Uterus (tissue), 3 donors: ENCODE measurements at regions not wholly inside any gene's neighbourhood (a gene's known extent, or its start where the extent isn't known, plus 50 kb on each side); places are given as distances from the start of the nearest gene placed in this dataset.

Experiments used
- DNase-seq, 2 donors: peaks; one replicate each; pipeline ENCODE4 v3.0.0-alpha.2; 2019 to 2020
- H3K27ac ChIP-seq, 2 donors: fragments of 200-600 bp; sonication (generic); 1 replicate in 1 of 2; 2 replicates in 1 of 2; pipeline ENCODE4 v1.5.1; 2016 to 2018
- H3K27me3 ChIP-seq, 2 donors: fragments of 200-600 bp; sonication (generic); one replicate each; pipeline ENCODE4 v1.5.1; 2018 to 2019; ENCODE audit warnings: control low read depth in 1 of 2
- H3K36me3 ChIP-seq, 2 donors: fragments of 200-600 bp; sonication (generic); one replicate each; pipeline ENCODE4 v1.5.1; 2019; ENCODE audit warnings: control low read depth in 1 of 2
- H3K4me1 ChIP-seq, 2 donors: fragments of 200-600 bp; sonication (generic); one replicate each; pipeline ENCODE4 v1.5.1; 2018 to 2019; ENCODE audit warnings: control low read depth in 1 of 2
- H3K4me3 ChIP-seq, 2 donors: fragments of 200-600 bp; sonication (generic); 1 replicate in 1 of 2; 2 replicates in 1 of 2; pipeline ENCODE4 v1.5.1; 2018 to 2019; ENCODE audit warnings: mild to moderate bottlenecking in 1 of 2
- H3K9me3 ChIP-seq, 2 donors: fragments of 200-600 bp; sonication (generic); one replicate each; pipeline ENCODE4 v1.5.1; 2019; ENCODE audit warnings: control low read depth in 1 of 2
- POLR2A ChIP-seq, 2 donors: fragments of 450-650 bp; IDR thresholded peaks; one replicate each; pipeline ENCODE4 v1.6.1; 2016; ENCODE audit warnings: antibody characterized with exemption in 2 of 2, mild to moderate bottlenecking in 1 of 2, moderate library complexity in 1 of 2
- intact Hi-C: fragments of 100-400 bp; cut with DNase I; formaldehyde crosslinking; loops from one replicate; pipeline ENCODE4 v1.15.1; 2023; ENCODE audit warnings: low total_unique reads
- TF ChIP-seq, protein P1 (sequence below), 4 experiments: fragments of 200-600 bp in 2 of 4; fragments of 450-650 bp in 2 of 4; sonication (generic) in 2 of 4; IDR thresholded peaks; one replicate each; pipeline ENCODE4 v1.5.1; 2016 to 2019; ENCODE audit warnings: antibody characterized with exemption in 4 of 4, mild to moderate bottlenecking in 2 of 4, moderate library complexity in 1 of 4
- donor health status: DM: yes; HTN: yes; CAD: no.

DNA sequence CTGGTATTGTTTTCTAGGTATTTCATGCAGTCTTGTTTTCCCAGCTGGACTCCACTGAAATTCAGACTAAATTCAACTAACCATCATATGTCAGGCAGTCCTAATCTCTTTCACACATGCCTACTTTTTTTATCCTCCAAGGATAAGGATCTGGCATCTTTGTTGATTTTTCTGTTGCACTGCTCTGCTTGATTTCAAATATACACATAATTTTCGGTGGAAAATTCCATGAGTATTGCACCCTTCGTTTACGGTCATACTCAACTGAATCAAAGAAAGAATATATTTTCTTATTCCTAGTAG, 64.8 kb upstream of the UNC93A start:
- H3K36me3 ChIP-seq = no peaks in the 10 kb centered on the region
- intact Hi-C loops = no loop called here

DNA sequence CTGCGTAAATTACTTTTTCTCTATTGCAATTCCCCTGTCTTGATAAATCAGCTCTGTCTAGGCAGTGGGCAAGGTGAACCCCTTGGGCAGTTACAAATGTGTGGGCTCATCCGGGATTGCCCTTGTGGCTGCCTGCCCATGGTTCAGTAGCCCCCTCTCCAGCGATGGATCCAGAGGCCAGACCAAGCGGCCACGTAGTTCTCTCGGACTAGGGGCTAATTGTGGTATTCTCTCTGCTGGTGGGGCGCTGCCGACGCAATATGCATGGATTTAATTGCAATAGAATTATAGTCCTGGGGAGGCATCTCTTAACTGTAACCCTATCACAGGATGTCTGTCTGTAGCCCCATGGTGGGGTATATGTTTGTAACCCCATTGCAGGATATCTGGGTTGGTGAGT, 64.3 kb upstream of the UNC93A start:
- TF ChIP-seq POLR2A (IDR thresholded peaks at IDR 0.05) = no peak
- TF ChIP-seq, protein P1, sequence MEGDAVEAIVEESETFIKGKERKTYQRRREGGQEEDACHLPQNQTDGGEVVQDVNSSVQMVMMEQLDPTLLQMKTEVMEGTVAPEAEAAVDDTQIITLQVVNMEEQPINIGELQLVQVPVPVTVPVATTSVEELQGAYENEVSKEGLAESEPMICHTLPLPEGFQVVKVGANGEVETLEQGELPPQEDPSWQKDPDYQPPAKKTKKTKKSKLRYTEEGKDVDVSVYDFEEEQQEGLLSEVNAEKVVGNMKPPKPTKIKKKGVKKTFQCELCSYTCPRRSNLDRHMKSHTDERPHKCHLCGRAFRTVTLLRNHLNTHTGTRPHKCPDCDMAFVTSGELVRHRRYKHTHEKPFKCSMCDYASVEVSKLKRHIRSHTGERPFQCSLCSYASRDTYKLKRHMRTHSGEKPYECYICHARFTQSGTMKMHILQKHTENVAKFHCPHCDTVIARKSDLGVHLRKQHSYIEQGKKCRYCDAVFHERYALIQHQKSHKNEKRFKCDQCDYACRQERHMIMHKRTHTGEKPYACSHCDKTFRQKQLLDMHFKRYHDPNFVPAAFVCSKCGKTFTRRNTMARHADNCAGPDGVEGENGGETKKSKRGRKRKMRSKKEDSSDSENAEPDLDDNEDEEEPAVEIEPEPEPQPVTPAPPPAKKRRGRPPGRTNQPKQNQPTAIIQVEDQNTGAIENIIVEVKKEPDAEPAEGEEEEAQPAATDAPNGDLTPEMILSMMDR (IDR thresholded peaks at IDR 0.05) = no peak
- H3K9me3 ChIP-seq = no peaks in the 10 kb centered on the region
- no peak for DNase-seq
- H3K4me1 ChIP-seq = no peaks in the 10 kb centered on the region
- intact Hi-C loops = no loop called here
- H3K36me3 ChIP-seq = no peaks in the 10 kb centered on the region
- H3K27ac ChIP-seq = no peak overlapping the region
- no peaks in the 10 kb centered on the region for H3K27me3 ChIP-seq
- H3K4me3 ChIP-seq = no peak overlapping the region

More for the DNA sequence above, 64.8 kb upstream of the UNC93A start:
- Histone ChIP-seq H3K4me3 (no peak overlapping the region), H3K27ac (no peak overlapping the region), H3K9me3 (no peaks in the 10 kb centered on the region), H3K4me1 (no peaks in the 10 kb centered on the region), H3K27me3 (no peaks in the 10 kb centered on the region)
- TF ChIP-seq POLR2A (IDR thresholded peaks at IDR 0.05) = no peak
- TF ChIP-seq, protein P1 (IDR thresholded peaks at IDR 0.05) = no peak
- DNase-seq = no peak

DNA sequence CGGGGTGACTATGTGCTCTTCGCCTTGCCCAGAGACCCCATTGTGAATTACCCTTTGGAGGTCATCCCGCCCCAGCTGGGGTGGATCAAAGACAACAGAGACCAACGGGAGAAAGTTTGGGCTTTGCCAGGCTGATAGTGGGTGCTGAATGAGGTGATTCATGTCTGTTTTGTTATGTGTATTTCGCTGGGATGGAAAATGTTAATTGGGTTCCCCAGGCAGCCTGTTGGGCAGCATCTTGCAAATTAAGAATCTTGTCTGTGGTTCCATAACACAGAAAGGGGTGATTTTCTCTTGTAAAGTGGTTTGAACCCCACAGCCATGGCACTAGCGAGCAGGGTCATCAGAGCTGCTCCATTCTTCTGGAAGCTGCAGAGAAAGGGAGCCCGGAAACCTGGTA, 63.1 kb upstream of the UNC93A start:
- H3K27ac ChIP-seq = no peak overlapping the region
- DNase-seq = no peak
- TF ChIP-seq, protein P1 (IDR thresholded peaks at IDR 0.05) = no peak
- no peak for TF ChIP-seq POLR2A (IDR thresholded peaks at IDR 0.05)
- H3K27me3 ChIP-seq = no peaks in the 10 kb centered on the region
- no peaks in the 10 kb centered on the region for H3K9me3 ChIP-seq
- H3K36me3 ChIP-seq = no peaks in the 10 kb centered on the region
- no peaks in the 10 kb centered on the region for H3K4me1 ChIP-seq
- no peak overlapping the region for H3K4me3 ChIP-seq
- intact Hi-C loops = no loop called here

DNA sequence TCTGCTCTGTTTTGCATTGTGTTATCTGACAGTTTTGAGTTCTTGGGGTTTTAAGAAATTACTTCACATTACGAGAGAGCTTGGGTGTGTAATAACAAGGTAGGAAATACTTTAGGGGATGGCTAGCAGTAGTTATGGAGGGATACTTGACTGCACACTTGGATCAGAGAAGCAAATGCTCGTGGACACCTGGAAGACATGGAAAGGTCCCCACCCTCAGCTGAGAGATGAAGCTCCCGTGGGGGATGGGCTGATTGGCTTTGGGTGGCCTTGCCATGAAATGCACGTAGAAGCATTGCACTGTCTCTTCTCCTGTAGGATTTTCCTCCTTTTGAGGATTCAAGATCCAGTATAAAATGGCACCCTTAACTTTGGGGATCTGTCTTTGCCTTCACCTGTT, 61.5 kb upstream of the UNC93A start:
- no peak for DNase-seq
- Histone ChIP-seq H3K9me3 (no peaks in the 10 kb centered on the region), H3K4me1 (no peaks in the 10 kb centered on the region), H3K27ac (no peak overlapping the region), H3K27me3 (no peaks in the 10 kb centered on the region), H3K4me3 (no peak overlapping the region), H3K36me3 (no peaks in the 10 kb centered on the region)
- intact Hi-C loops = no loop called here
- no peak for TF ChIP-seq POLR2A (IDR thresholded peaks at IDR 0.05)
- TF ChIP-seq, protein P1 (IDR thresholded peaks at IDR 0.05) = no peak

DNA sequence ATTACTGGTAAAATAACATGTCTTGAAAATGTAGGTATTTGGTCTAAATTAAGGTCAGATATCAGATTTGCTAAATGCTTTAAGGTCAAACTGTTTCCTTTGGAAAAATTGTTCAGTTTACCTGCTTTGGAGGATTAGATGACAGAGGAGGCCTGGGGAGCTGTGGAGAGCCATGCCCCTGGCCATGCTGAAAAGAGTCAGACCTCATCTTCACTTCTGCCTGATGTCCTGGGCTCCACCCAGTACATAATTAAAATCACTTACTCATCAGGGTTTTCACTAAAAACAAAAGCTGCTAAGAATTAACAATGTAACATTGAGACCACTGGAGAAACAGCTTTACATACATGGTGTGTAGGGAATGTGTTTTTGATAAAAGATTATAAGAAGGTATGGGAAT, 60.8 kb upstream of the UNC93A start:
- DNase-seq = no peak
- H3K36me3 ChIP-seq = no peaks in the 10 kb centered on the region
- no peaks in the 10 kb centered on the region for H3K9me3 ChIP-seq
- intact Hi-C loops = no loop called here
- no peaks in the 10 kb centered on the region for H3K4me1 ChIP-seq
- H3K27me3 ChIP-seq = no peaks in the 10 kb centered on the region
- TF ChIP-seq, protein P1 (IDR thresholded peaks at IDR 0.05) = no peak
- no peak for TF ChIP-seq POLR2A (IDR thresholded peaks at IDR 0.05)
- no peak overlapping the region for H3K4me3 ChIP-seq
- no peak overlapping the region for H3K27ac ChIP-seq
